H9 (cell line): ENCODE measurements at regions not wholly inside any gene's neighbourhood (a gene's known extent, or its start where the extent isn't known, plus 50 kb on each side); places are given as distances from the start of the nearest gene placed in this dataset.

Experiments used
- DNase-seq: peaks from one replicate; pipeline ENCODE4 v3.0.0-alpha.2; 2017
- H2AFZ ChIP-seq: one replicate; pipeline ENCODE4 v1.6.1; 2013; ENCODE audit warnings: mild to moderate bottlenecking, low read length, control low read depth, moderate library complexity
- H2AK5ac ChIP-seq: 2 replicates; pipeline ENCODE4 v1.6.1; 2013; ENCODE audit warnings: low read length, control low read depth, mixed read lengths; ENCODE audit not compliant: insufficient read length
- H2BK120ac ChIP-seq: one replicate; pipeline ENCODE4 v1.6.1; 2013; ENCODE audit warnings: low read depth, mild to moderate bottlenecking, low read length, control low read depth, inconsistent platforms; ENCODE audit not compliant: poor library complexity, severe bottlenecking
- H2BK12ac ChIP-seq: 2 replicates; pipeline ENCODE4 v1.6.1; 2013; ENCODE audit warnings: low read length, control low read depth, mixed read lengths, low read depth; ENCODE audit not compliant: insufficient read length
- H2BK15ac ChIP-seq: 2 replicates; pipeline ENCODE4 v1.6.1; 2013; ENCODE audit warnings: low read depth, low read length, control low read depth
- H2BK20ac ChIP-seq: one replicate; pipeline ENCODE4 v1.6.1; 2013; ENCODE audit warnings: low read depth, mild to moderate bottlenecking, low read length, control low read depth, inconsistent platforms; ENCODE audit not compliant: poor library complexity, severe bottlenecking
- H2BK5ac ChIP-seq: 2 replicates; pipeline ENCODE4 v1.6.1; 2013; ENCODE audit warnings: low read length, control low read depth, mixed read lengths; ENCODE audit not compliant: insufficient read length
- H3K14ac ChIP-seq: 2 replicates; pipeline ENCODE4 v1.6.1; 2013; ENCODE audit warnings: low read length, control low read depth; ENCODE audit not compliant: insufficient read depth
- H3K18ac ChIP-seq: 2 replicates; pipeline ENCODE4 v1.6.1; 2013; ENCODE audit warnings: low read depth, mild to moderate bottlenecking, mixed read lengths, low read length, control low read depth; ENCODE audit not compliant: insufficient read length
- H3K23ac ChIP-seq: 2 replicates; pipeline ENCODE4 v1.6.1; 2013; ENCODE audit warnings: low read length, control low read depth, mixed read lengths, low read depth; ENCODE audit not compliant: insufficient read length
- H3K23me2 ChIP-seq: 2 replicates; pipeline ENCODE4 v1.6.1; 2013; ENCODE audit warnings: low read depth, mild to moderate bottlenecking, mixed read lengths, low read length, control low read depth; ENCODE audit not compliant: insufficient read length, poor library complexity, severe bottlenecking
- H3K27ac ChIP-seq: 2 replicates; pipeline ENCODE4 v1.5.1; 2013; ENCODE audit warnings: low read length, control low read depth, mixed read lengths, low read depth; ENCODE audit not compliant: insufficient read length
- H3K27me3 ChIP-seq: 2 replicates; pipeline ENCODE4 v1.6.1; 2013; ENCODE audit warnings: low read length, control low read depth, inconsistent platforms; ENCODE audit not compliant: insufficient read depth
- H3K4ac ChIP-seq: 2 replicates; pipeline ENCODE4 v1.6.1; 2013; ENCODE audit warnings: low read depth, mild to moderate bottlenecking, control low read depth, inconsistent platforms, low read length, moderate library complexity
- H3K4me1 ChIP-seq: 2 replicates; pipeline ENCODE4 v1.6.1; 2013; ENCODE audit warnings: low read length, control low read depth, inconsistent platforms; ENCODE audit not compliant: insufficient read depth
- H3K4me2 ChIP-seq: 2 replicates; pipeline ENCODE4 v1.6.1; 2013; ENCODE audit warnings: low read length, control low read depth, mixed read lengths; ENCODE audit not compliant: insufficient read length, insufficient read depth
- H3K56ac ChIP-seq: 2 replicates; pipeline ENCODE4 v1.6.1; 2013; ENCODE audit warnings: low read depth, mild to moderate bottlenecking, mixed read lengths, low read length, control low read depth; ENCODE audit not compliant: insufficient read length
- H3K79me1 ChIP-seq: 2 replicates; pipeline ENCODE4 v1.6.1; 2013; ENCODE audit warnings: low read depth, mild to moderate bottlenecking, moderate library complexity, low read length, control low read depth, inconsistent platforms; ENCODE audit not compliant: insufficient read depth, poor library complexity, severe bottlenecking
- H3K79me2 ChIP-seq: 2 replicates; pipeline ENCODE4 v1.6.1; 2013; ENCODE audit warnings: low read length, control low read depth, inconsistent platforms; ENCODE audit not compliant: insufficient read depth
- H3K9ac ChIP-seq: 2 replicates; pipeline ENCODE4 v1.6.1; 2013; ENCODE audit warnings: low read length, control low read depth, mixed read lengths; ENCODE audit not compliant: insufficient read length; ENCODE audit errors: extremely low read depth
- H3K9me3 ChIP-seq: one replicate; pipeline ENCODE4 v1.6.1; 2013; ENCODE audit warnings: low read depth, low read length, inconsistent platforms; ENCODE audit not compliant: control insufficient read depth
- H3T11ph ChIP-seq: one replicate; pipeline ENCODE4 v1.6.1; 2013; ENCODE audit warnings: mild to moderate bottlenecking, low read length, control low read depth, inconsistent platforms
- H4K20me1 ChIP-seq: one replicate; pipeline ENCODE4 v1.6.1; 2013; ENCODE audit not compliant: control insufficient read depth, insufficient read length, insufficient read depth
- H4K5ac ChIP-seq: 2 replicates; pipeline ENCODE4 v1.6.1; 2013; ENCODE audit warnings: low read depth, mild to moderate bottlenecking, mixed read lengths, low read length, control low read depth; ENCODE audit not compliant: insufficient read length
- H4K8ac ChIP-seq: replicated peaks from 2 replicates; pipeline ENCODE4 v1.6.1; 2013; ENCODE audit warnings: low read length, control low read depth, mixed read lengths, low read depth; ENCODE audit not compliant: insufficient read length
- H4K91ac ChIP-seq: 2 replicates; pipeline ENCODE4 v1.6.1; 2013; ENCODE audit warnings: low read depth, mild to moderate bottlenecking, moderate library complexity, mixed read lengths, low read length, control low read depth; ENCODE audit not compliant: insufficient read length
- H3K27ac Mint-ChIP-seq, 3 experiments: 2 replicates in 2 of 3; 3 replicates in 1 of 3; pipeline ENCODE4 v1.8.0; 2020 to 2021; ENCODE audit warnings: mixed read lengths in 3 of 3, mild to moderate bottlenecking in 1 of 3, moderate library complexity in 1 of 3
- H3K27me3 Mint-ChIP-seq: 2 replicates; pipeline ENCODE4 v1.8.0; 2021; ENCODE audit warnings: low read depth, mild to moderate bottlenecking, moderate library complexity, mixed read lengths
- H3K36me3 Mint-ChIP-seq, 3 experiments: 2 replicates in 2 of 3; 3 replicates in 1 of 3; pipeline ENCODE4 v1.8.0; 2020 to 2021; ENCODE audit warnings: low read depth in 3 of 3, mixed read lengths in 3 of 3; ENCODE audit not compliant: insufficient read depth in 1 of 3
- H3K4me1 Mint-ChIP-seq, 2 experiments: 2 replicates each; pipeline ENCODE4 v1.8.0; 2020; ENCODE audit warnings: mixed read lengths in 2 of 2
- H3K4me3 Mint-ChIP-seq, 2 experiments: 2 replicates in 1 of 2; 3 replicates in 1 of 2; pipeline ENCODE4 v1.8.0; 2020 to 2021; ENCODE audit warnings: mild to moderate bottlenecking in 2 of 2, mixed read lengths in 2 of 2, moderate library complexity in 1 of 2
- H3K9me3 Mint-ChIP-seq, 2 experiments: 2 replicates in 1 of 2; 3 replicates in 1 of 2; pipeline ENCODE4 v1.8.0; 2020; ENCODE audit warnings: mild to moderate bottlenecking in 2 of 2, mixed read lengths in 2 of 2, moderate library complexity in 1 of 2
- WGBS: extraction: QIAGEN DNeasy Blood & Tissue Kit; methylation state at CpG from one replicate; pipeline ENCODE4 v1.1.7; 2013; ENCODE audit warnings: missing lambda C conversion rate, low lambda C conversion rate, mixed read lengths; ENCODE audit not compliant: insufficient read length; ENCODE audit errors: extremely low coverage; 5-methylcytosine and 5-hydroxymethylcytosine counted together
- TF ChIP-seq, protein P1 (sequence below): fragments of 200-600 bp; sonication (generic); conservative IDR thresholded peaks from 3 replicates; pipeline ENCODE4 v1.8.0; 2021; ENCODE audit warnings: antibody characterized with exemption, mild to moderate bottlenecking

GRCh38 chr17:31598399-31598782, 206.9 kb downstream of the RAB11FIP4 start:
- Histone ChIP-seq H3T11ph (no peak overlapping the region), H3K18ac (no peak overlapping the region), H2BK5ac (no peak overlapping the region), H3K27me3 (no peaks in the 10 kb centered on the region), H3K4ac (no peak overlapping the region), H4K5ac (no peak overlapping the region), H3K9me3 (no peaks in the 10 kb centered on the region), H3K23ac (no peak overlapping the region), H3K14ac (no peak overlapping the region), H2BK20ac (no peak overlapping the region), H3K23me2 (no peaks in the 10 kb centered on the region), H3K56ac (no peak overlapping the region), H3K4me1 (no peaks in the 10 kb centered on the region), H3K79me2 (no peaks in the 10 kb centered on the region), H2BK12ac (no peak overlapping the region), H3K9ac (no peak overlapping the region), H2BK15ac (no peak overlapping the region), H2AFZ (no peak overlapping the region), H3K4me2 (no peak overlapping the region), H4K8ac (no peak overlapping the region), H2BK120ac (no peak overlapping the region), H4K91ac (no peak overlapping the region), H3K27ac (no peak overlapping the region), H4K20me1 (no peaks in the 10 kb centered on the region), H3K79me1 (no peaks in the 10 kb centered on the region), H2AK5ac (no peak overlapping the region)
- no CpG with 5 or more reads among the region's 4 CpGs for WGBS
- no peaks in the 10 kb centered on the region for H3K9me3 Mint-ChIP-seq
- no peak overlapping the region; a peak in 1 of 7 replicates for H3K27ac Mint-ChIP-seq
- H3K36me3 Mint-ChIP-seq = no peaks in the 10 kb centered on the region
- H3K4me1 Mint-ChIP-seq = peaks cover 20 to 22% of the 10 kb centered on the region in 2 experiments
- no peaks in the 10 kb centered on the region; the same call in none of the 2 replicates for H3K27me3 Mint-ChIP-seq
- DNase-seq = no peak
- H3K4me3 Mint-ChIP-seq = no peak overlapping the region
- TF ChIP-seq, protein P1, sequence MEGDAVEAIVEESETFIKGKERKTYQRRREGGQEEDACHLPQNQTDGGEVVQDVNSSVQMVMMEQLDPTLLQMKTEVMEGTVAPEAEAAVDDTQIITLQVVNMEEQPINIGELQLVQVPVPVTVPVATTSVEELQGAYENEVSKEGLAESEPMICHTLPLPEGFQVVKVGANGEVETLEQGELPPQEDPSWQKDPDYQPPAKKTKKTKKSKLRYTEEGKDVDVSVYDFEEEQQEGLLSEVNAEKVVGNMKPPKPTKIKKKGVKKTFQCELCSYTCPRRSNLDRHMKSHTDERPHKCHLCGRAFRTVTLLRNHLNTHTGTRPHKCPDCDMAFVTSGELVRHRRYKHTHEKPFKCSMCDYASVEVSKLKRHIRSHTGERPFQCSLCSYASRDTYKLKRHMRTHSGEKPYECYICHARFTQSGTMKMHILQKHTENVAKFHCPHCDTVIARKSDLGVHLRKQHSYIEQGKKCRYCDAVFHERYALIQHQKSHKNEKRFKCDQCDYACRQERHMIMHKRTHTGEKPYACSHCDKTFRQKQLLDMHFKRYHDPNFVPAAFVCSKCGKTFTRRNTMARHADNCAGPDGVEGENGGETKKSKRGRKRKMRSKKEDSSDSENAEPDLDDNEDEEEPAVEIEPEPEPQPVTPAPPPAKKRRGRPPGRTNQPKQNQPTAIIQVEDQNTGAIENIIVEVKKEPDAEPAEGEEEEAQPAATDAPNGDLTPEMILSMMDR = no peak
